Uterus (tissue), 3 donors: ENCODE measurements at regions not wholly inside any gene's neighbourhood (a gene's known extent, or its start where the extent isn't known, plus 50 kb on each side); places are given as distances from the start of the nearest gene placed in this dataset.

Experiments used
- DNase-seq, 2 donors: peaks; one replicate each; pipeline ENCODE4 v3.0.0-alpha.2; 2019 to 2020
- H3K27ac ChIP-seq, 2 donors: fragments of 200-600 bp; sonication (generic); 1 replicate in 1 of 2; 2 replicates in 1 of 2; pipeline ENCODE4 v1.5.1; 2016 to 2018
- H3K27me3 ChIP-seq, 2 donors: fragments of 200-600 bp; sonication (generic); one replicate each; pipeline ENCODE4 v1.5.1; 2018 to 2019; ENCODE audit warnings: control low read depth in 1 of 2
- H3K36me3 ChIP-seq, 2 donors: fragments of 200-600 bp; sonication (generic); one replicate each; pipeline ENCODE4 v1.5.1; 2019; ENCODE audit warnings: control low read depth in 1 of 2
- H3K4me1 ChIP-seq, 2 donors: fragments of 200-600 bp; sonication (generic); one replicate each; pipeline ENCODE4 v1.5.1; 2018 to 2019; ENCODE audit warnings: control low read depth in 1 of 2
- H3K4me3 ChIP-seq, 2 donors: fragments of 200-600 bp; sonication (generic); 1 replicate in 1 of 2; 2 replicates in 1 of 2; pipeline ENCODE4 v1.5.1; 2018 to 2019; ENCODE audit warnings: mild to moderate bottlenecking in 1 of 2
- H3K9me3 ChIP-seq, 2 donors: fragments of 200-600 bp; sonication (generic); one replicate each; pipeline ENCODE4 v1.5.1; 2019; ENCODE audit warnings: control low read depth in 1 of 2
- CTCF ChIP-seq, 4 experiments: fragments of 200-600 bp in 2 of 4; fragments of 450-650 bp in 2 of 4; sonication (generic) in 2 of 4; IDR thresholded peaks; one replicate each; pipeline ENCODE4 v1.5.1; 2016 to 2019; ENCODE audit warnings: antibody characterized with exemption in 4 of 4, mild to moderate bottlenecking in 2 of 4, moderate library complexity in 1 of 4
- POLR2A ChIP-seq, 2 donors: fragments of 450-650 bp; IDR thresholded peaks; one replicate each; pipeline ENCODE4 v1.6.1; 2016; ENCODE audit warnings: antibody characterized with exemption in 2 of 2, mild to moderate bottlenecking in 1 of 2, moderate library complexity in 1 of 2
- intact Hi-C: fragments of 100-400 bp; cut with DNase I; formaldehyde crosslinking; loops from one replicate; pipeline ENCODE4 v1.15.1; 2023; ENCODE audit warnings: low total_unique reads
- donor health status: DM: yes; HTN: yes; CAD: no.

- H3K27me3 ChIP-seq: no peaks in the 10 kb centered on the region
- H3K4me3 ChIP-seq: no peak overlapping the region
- TF ChIP-seq POLR2A (IDR thresholded peaks at IDR 0.05) (no peak), CTCF (IDR thresholded peaks at IDR 0.05) (no peak)
- DNase-seq: no peak
- H3K36me3 ChIP-seq: no peaks in the 10 kb centered on the region
- no peak overlapping the region for H3K27ac ChIP-seq
- H3K9me3 ChIP-seq: no peaks in the 10 kb centered on the region
- H3K4me1 ChIP-seq: no peaks in the 10 kb centered on the region
- intact Hi-C loops: no loop called here
Measured at GRCh38 chr16:85978976-85979375, 80.0 kb downstream of the IRF8 start.

GRCh38 chr16:85979605-85980004 lies 80.6 kb downstream of the IRF8 start:
- no peak for TF ChIP-seq POLR2A (IDR thresholded peaks at IDR 0.05)
- intact Hi-C loops: no loop called here
- Histone ChIP-seq H3K36me3 (no peaks in the 10 kb centered on the region), H3K4me3 (no peak overlapping the region), H3K27ac (no peak overlapping the region), H3K9me3 (no peaks in the 10 kb centered on the region), H3K4me1 (no peaks in the 10 kb centered on the region), H3K27me3 (no peaks in the 10 kb centered on the region)
- no peak for DNase-seq

- no peaks in the 10 kb centered on the region for H3K36me3 ChIP-seq
- no peak for TF ChIP-seq CTCF (IDR thresholded peaks at IDR 0.05)
- no peak for TF ChIP-seq POLR2A (IDR thresholded peaks at IDR 0.05)
- DNase-seq: no peak
- no peaks in the 10 kb centered on the region for H3K27me3 ChIP-seq
- no peak overlapping the region for H3K27ac ChIP-seq
- intact Hi-C loops: no loop called here
- H3K4me1 ChIP-seq: no peaks in the 10 kb centered on the region
- no peaks in the 10 kb centered on the region for H3K9me3 ChIP-seq
- no peak overlapping the region for H3K4me3 ChIP-seq
Measured at GRCh38 chr16:85980686-85981085, 81.7 kb downstream of the IRF8 start.

GRCh38 chr16:85981826-85982562 lies 83.0 kb downstream of the IRF8 start:
- TF ChIP-seq POLR2A (IDR thresholded peaks at IDR 0.05) (no peak), CTCF (IDR thresholded peaks at IDR 0.05) (no peak)
- no peak for DNase-seq
- intact Hi-C loops: no loop called here
- Histone ChIP-seq H3K27ac (no peak overlapping the region), H3K4me1 (no peaks in the 10 kb centered on the region), H3K9me3 (no peaks in the 10 kb centered on the region), H3K4me3 (no peak overlapping the region), H3K27me3 (no peaks in the 10 kb centered on the region), H3K36me3 (no peaks in the 10 kb centered on the region)

GRCh38 chr16:85982563-85982939 lies 83.6 kb downstream of the IRF8 start:
- no peak overlapping the region for H3K4me3 ChIP-seq
- H3K4me1 ChIP-seq: no peaks in the 10 kb centered on the region
- H3K27ac ChIP-seq: no peak overlapping the region
- no peak for DNase-seq
- H3K27me3 ChIP-seq: no peaks in the 10 kb centered on the region
- no peaks in the 10 kb centered on the region for H3K36me3 ChIP-seq
- no peak for TF ChIP-seq POLR2A (IDR thresholded peaks at IDR 0.05)
- TF ChIP-seq CTCF (IDR thresholded peaks at IDR 0.05): no peak
- no peaks in the 10 kb centered on the region for H3K9me3 ChIP-seq
- intact Hi-C loops: no loop called here

- intact Hi-C loops: no loop called here
- Histone ChIP-seq H3K27ac (no peak overlapping the region), H3K36me3 (no peaks in the 10 kb centered on the region), H3K9me3 (no peaks in the 10 kb centered on the region), H3K4me3 (no peak overlapping the region), H3K27me3 (no peaks in the 10 kb centered on the region), H3K4me1 (no peaks in the 10 kb centered on the region)
- TF ChIP-seq POLR2A (IDR thresholded peaks at IDR 0.05) (no peak), CTCF (IDR thresholded peaks at IDR 0.05) (no peak)
- DNase-seq: no peak
Measured at GRCh38 chr16:85983064-85983463, 84.1 kb downstream of the IRF8 start.
